ENCODE measurements at regions not wholly inside any gene's neighbourhood (a gene's known extent, or its start where the extent isn't known, plus 50 kb on each side); places are given as distances from the start of the nearest gene placed in this dataset.

DNA sequence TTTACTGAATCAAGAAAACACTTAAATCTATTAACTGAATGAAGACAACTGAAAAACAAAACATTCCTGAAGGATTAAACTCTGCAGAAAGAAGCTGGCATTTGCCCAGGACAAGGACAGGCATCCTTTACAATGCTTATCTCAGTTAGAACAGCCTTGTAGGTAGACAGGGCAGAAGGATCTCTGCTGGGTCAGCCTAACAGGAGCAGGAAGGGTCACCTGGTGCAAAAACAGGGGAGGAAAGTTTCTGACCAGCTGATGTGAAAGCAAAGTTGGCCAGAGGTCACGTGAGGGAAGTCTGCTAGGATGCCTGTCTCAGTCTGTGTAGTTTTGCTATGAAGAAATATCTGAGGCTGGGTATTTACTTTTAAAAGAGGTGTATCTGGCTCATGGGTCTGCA lies 348.6 kb downstream of the ANAPC1 start:
- TF ChIP-seq CTCF (IDR thresholded peaks at IDR 0.05), result no peak
- no peak for TF ChIP-seq POLR2A (IDR thresholded peaks at IDR 0.05)
- no peak for TF ChIP-seq POLR2AphosphoS5 (IDR thresholded peaks at IDR 0.05)
- TF ChIP-seq EP300 (IDR thresholded peaks at IDR 0.05; ENCODE audit: low read depth), result no peak
